H9 (cell line): ENCODE measurements at regions not wholly inside any gene's neighbourhood (a gene's known extent, or its start where the extent isn't known, plus 50 kb on each side); places are given as distances from the start of the nearest gene placed in this dataset.

Source experiments
- DNase-seq: peaks from one replicate; pipeline ENCODE4 v3.0.0-alpha.2; 2017
- H2AFZ ChIP-seq: one replicate; pipeline ENCODE4 v1.6.1; 2013; ENCODE audit warnings: mild to moderate bottlenecking, low read length, control low read depth, moderate library complexity
- H2AK5ac ChIP-seq: 2 replicates; pipeline ENCODE4 v1.6.1; 2013; ENCODE audit warnings: low read length, control low read depth, mixed read lengths; ENCODE audit not compliant: insufficient read length
- H2BK120ac ChIP-seq: one replicate; pipeline ENCODE4 v1.6.1; 2013; ENCODE audit warnings: low read depth, mild to moderate bottlenecking, low read length, control low read depth, inconsistent platforms; ENCODE audit not compliant: poor library complexity, severe bottlenecking
- H2BK12ac ChIP-seq: 2 replicates; pipeline ENCODE4 v1.6.1; 2013; ENCODE audit warnings: low read length, control low read depth, mixed read lengths, low read depth; ENCODE audit not compliant: insufficient read length
- H2BK15ac ChIP-seq: 2 replicates; pipeline ENCODE4 v1.6.1; 2013; ENCODE audit warnings: low read depth, low read length, control low read depth
- H2BK20ac ChIP-seq: one replicate; pipeline ENCODE4 v1.6.1; 2013; ENCODE audit warnings: low read depth, mild to moderate bottlenecking, low read length, control low read depth, inconsistent platforms; ENCODE audit not compliant: poor library complexity, severe bottlenecking
- H2BK5ac ChIP-seq: 2 replicates; pipeline ENCODE4 v1.6.1; 2013; ENCODE audit warnings: low read length, control low read depth, mixed read lengths; ENCODE audit not compliant: insufficient read length
- H3K14ac ChIP-seq: 2 replicates; pipeline ENCODE4 v1.6.1; 2013; ENCODE audit warnings: low read length, control low read depth; ENCODE audit not compliant: insufficient read depth
- H3K18ac ChIP-seq: 2 replicates; pipeline ENCODE4 v1.6.1; 2013; ENCODE audit warnings: low read depth, mild to moderate bottlenecking, mixed read lengths, low read length, control low read depth; ENCODE audit not compliant: insufficient read length
- H3K23ac ChIP-seq: 2 replicates; pipeline ENCODE4 v1.6.1; 2013; ENCODE audit warnings: low read length, control low read depth, mixed read lengths, low read depth; ENCODE audit not compliant: insufficient read length
- H3K23me2 ChIP-seq: 2 replicates; pipeline ENCODE4 v1.6.1; 2013; ENCODE audit warnings: low read depth, mild to moderate bottlenecking, mixed read lengths, low read length, control low read depth; ENCODE audit not compliant: insufficient read length, poor library complexity, severe bottlenecking
- H3K27ac ChIP-seq: 2 replicates; pipeline ENCODE4 v1.5.1; 2013; ENCODE audit warnings: low read length, control low read depth, mixed read lengths, low read depth; ENCODE audit not compliant: insufficient read length
- H3K27me3 ChIP-seq: 2 replicates; pipeline ENCODE4 v1.6.1; 2013; ENCODE audit warnings: low read length, control low read depth, inconsistent platforms; ENCODE audit not compliant: insufficient read depth
- H3K4ac ChIP-seq: 2 replicates; pipeline ENCODE4 v1.6.1; 2013; ENCODE audit warnings: low read depth, mild to moderate bottlenecking, control low read depth, inconsistent platforms, low read length, moderate library complexity
- H3K4me1 ChIP-seq: 2 replicates; pipeline ENCODE4 v1.6.1; 2013; ENCODE audit warnings: low read length, control low read depth, inconsistent platforms; ENCODE audit not compliant: insufficient read depth
- H3K4me2 ChIP-seq: 2 replicates; pipeline ENCODE4 v1.6.1; 2013; ENCODE audit warnings: low read length, control low read depth, mixed read lengths; ENCODE audit not compliant: insufficient read length, insufficient read depth
- H3K56ac ChIP-seq: 2 replicates; pipeline ENCODE4 v1.6.1; 2013; ENCODE audit warnings: low read depth, mild to moderate bottlenecking, mixed read lengths, low read length, control low read depth; ENCODE audit not compliant: insufficient read length
- H3K79me1 ChIP-seq: 2 replicates; pipeline ENCODE4 v1.6.1; 2013; ENCODE audit warnings: low read depth, mild to moderate bottlenecking, moderate library complexity, low read length, control low read depth, inconsistent platforms; ENCODE audit not compliant: insufficient read depth, poor library complexity, severe bottlenecking
- H3K79me2 ChIP-seq: 2 replicates; pipeline ENCODE4 v1.6.1; 2013; ENCODE audit warnings: low read length, control low read depth, inconsistent platforms; ENCODE audit not compliant: insufficient read depth
- H3K9ac ChIP-seq: 2 replicates; pipeline ENCODE4 v1.6.1; 2013; ENCODE audit warnings: low read length, control low read depth, mixed read lengths; ENCODE audit not compliant: insufficient read length; ENCODE audit errors: extremely low read depth
- H3K9me3 ChIP-seq: one replicate; pipeline ENCODE4 v1.6.1; 2013; ENCODE audit warnings: low read depth, low read length, inconsistent platforms; ENCODE audit not compliant: control insufficient read depth
- H3T11ph ChIP-seq: one replicate; pipeline ENCODE4 v1.6.1; 2013; ENCODE audit warnings: mild to moderate bottlenecking, low read length, control low read depth, inconsistent platforms
- H4K20me1 ChIP-seq: one replicate; pipeline ENCODE4 v1.6.1; 2013; ENCODE audit not compliant: control insufficient read depth, insufficient read length, insufficient read depth
- H4K5ac ChIP-seq: 2 replicates; pipeline ENCODE4 v1.6.1; 2013; ENCODE audit warnings: low read depth, mild to moderate bottlenecking, mixed read lengths, low read length, control low read depth; ENCODE audit not compliant: insufficient read length
- H4K8ac ChIP-seq: replicated peaks from 2 replicates; pipeline ENCODE4 v1.6.1; 2013; ENCODE audit warnings: low read length, control low read depth, mixed read lengths, low read depth; ENCODE audit not compliant: insufficient read length
- H4K91ac ChIP-seq: 2 replicates; pipeline ENCODE4 v1.6.1; 2013; ENCODE audit warnings: low read depth, mild to moderate bottlenecking, moderate library complexity, mixed read lengths, low read length, control low read depth; ENCODE audit not compliant: insufficient read length
- H3K27ac Mint-ChIP-seq, 3 experiments: 2 replicates in 2 of 3; 3 replicates in 1 of 3; pipeline ENCODE4 v1.8.0; 2020 to 2021; ENCODE audit warnings: mixed read lengths in 3 of 3, mild to moderate bottlenecking in 1 of 3, moderate library complexity in 1 of 3
- H3K27me3 Mint-ChIP-seq: 2 replicates; pipeline ENCODE4 v1.8.0; 2021; ENCODE audit warnings: low read depth, mild to moderate bottlenecking, moderate library complexity, mixed read lengths
- H3K36me3 Mint-ChIP-seq, 3 experiments: 2 replicates in 2 of 3; 3 replicates in 1 of 3; pipeline ENCODE4 v1.8.0; 2020 to 2021; ENCODE audit warnings: low read depth in 3 of 3, mixed read lengths in 3 of 3; ENCODE audit not compliant: insufficient read depth in 1 of 3
- H3K4me1 Mint-ChIP-seq, 2 experiments: 2 replicates each; pipeline ENCODE4 v1.8.0; 2020; ENCODE audit warnings: mixed read lengths in 2 of 2
- H3K4me3 Mint-ChIP-seq, 2 experiments: 2 replicates in 1 of 2; 3 replicates in 1 of 2; pipeline ENCODE4 v1.8.0; 2020 to 2021; ENCODE audit warnings: mild to moderate bottlenecking in 2 of 2, mixed read lengths in 2 of 2, moderate library complexity in 1 of 2
- H3K9me3 Mint-ChIP-seq, 2 experiments: 2 replicates in 1 of 2; 3 replicates in 1 of 2; pipeline ENCODE4 v1.8.0; 2020; ENCODE audit warnings: mild to moderate bottlenecking in 2 of 2, mixed read lengths in 2 of 2, moderate library complexity in 1 of 2
- CTCF ChIP-seq: fragments of 200-600 bp; sonication (generic); conservative IDR thresholded peaks from 3 replicates; pipeline ENCODE4 v1.8.0; 2021; ENCODE audit warnings: antibody characterized with exemption, mild to moderate bottlenecking
- WGBS: extraction: QIAGEN DNeasy Blood & Tissue Kit; methylation state at CpG from one replicate; pipeline ENCODE4 v1.1.7; 2013; ENCODE audit warnings: missing lambda C conversion rate, low lambda C conversion rate, mixed read lengths; ENCODE audit not compliant: insufficient read length; ENCODE audit errors: extremely low coverage; 5-methylcytosine and 5-hydroxymethylcytosine counted together

GRCh38 chr13:21282065-21282464 lies 105.6 kb downstream of the MRPL57 start:
- Histone ChIP-seq H2BK20ac (no peak overlapping the region), H4K20me1 (no peaks in the 10 kb centered on the region), H2AFZ (no peak overlapping the region), H3K4ac (no peak overlapping the region), H3K56ac (no peak overlapping the region), H2BK5ac (no peak overlapping the region), H3K18ac (no peak overlapping the region), H3K79me2 (no peaks in the 10 kb centered on the region), H3K27ac (no peak overlapping the region), H3K9me3 (no peaks in the 10 kb centered on the region), H3K23me2 (no peaks in the 10 kb centered on the region), H2BK120ac (no peak overlapping the region), H4K8ac (no peak overlapping the region), H3K27me3 (no peaks in the 10 kb centered on the region), H3T11ph (no peak overlapping the region), H3K79me1 (no peaks in the 10 kb centered on the region), H2AK5ac (no peak overlapping the region), H3K4me1 (peaks cover 2% of the 10 kb centered on the region; the same call in 1 of the 2 replicates), H4K91ac (no peak overlapping the region), H2BK15ac (no peak overlapping the region), H3K23ac (no peak overlapping the region), H3K9ac (no peak overlapping the region), H2BK12ac (no peak overlapping the region), H4K5ac (no peak overlapping the region), H3K14ac (no peak overlapping the region), H3K4me2 (no peak overlapping the region)
- H3K4me3 Mint-ChIP-seq = no peak overlapping the region
- DNase-seq = no peak
- no peaks in the 10 kb centered on the region for H3K36me3 Mint-ChIP-seq
- WGBS = no CpG with 5 or more reads among the region's 2 CpGs
- H3K9me3 Mint-ChIP-seq = peaks cover 0 to 2% of the 10 kb centered on the region in 2 experiments; a peak in 1 of 5 replicates
- no peak overlapping the region for H3K27ac Mint-ChIP-seq
- peaks cover 6 to 7% of the 10 kb centered on the region in 2 experiments for H3K4me1 Mint-ChIP-seq
- peaks cover 2% of the 10 kb centered on the region; the same call in 1 of the 2 replicates for H3K27me3 Mint-ChIP-seq
- no peak for TF ChIP-seq CTCF
